GM12873 (cell line): ENCODE measurements at regions not wholly inside any gene's neighbourhood (a gene's known extent, or its start where the extent isn't known, plus 50 kb on each side); places are given as distances from the start of the nearest gene placed in this dataset.

Source experiments
- TF ChIP-seq, protein P1 (sequence below): IDR thresholded peaks from 2 replicates; pipeline ENCODE4 v1.5.1; 2012; ENCODE audit warnings: low read depth, mild to moderate bottlenecking, moderate library complexity, low read length, control low read depth; ENCODE audit not compliant: insufficient read depth; ENCODE audit errors: missing control alignments

DNA sequence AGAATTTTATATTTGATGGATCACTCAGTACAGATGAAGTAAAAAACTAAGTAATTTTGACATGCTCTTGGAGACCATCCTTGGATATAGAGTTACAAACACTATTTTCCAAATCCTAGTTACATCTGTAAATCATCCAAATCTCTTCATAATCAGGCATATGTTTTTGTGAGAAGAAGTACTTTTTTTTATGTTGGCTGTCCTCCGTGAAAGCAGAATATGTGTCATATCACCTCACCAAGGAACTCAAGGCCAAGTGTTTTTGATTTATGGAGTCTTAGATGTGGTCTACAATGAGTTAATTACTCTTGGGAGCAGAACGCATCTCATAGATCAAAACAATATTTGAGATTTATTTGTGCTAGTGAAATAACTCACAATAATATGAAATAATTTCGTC is 416.5 kb upstream of the TGFBR2 start:
- TF ChIP-seq, protein P1, sequence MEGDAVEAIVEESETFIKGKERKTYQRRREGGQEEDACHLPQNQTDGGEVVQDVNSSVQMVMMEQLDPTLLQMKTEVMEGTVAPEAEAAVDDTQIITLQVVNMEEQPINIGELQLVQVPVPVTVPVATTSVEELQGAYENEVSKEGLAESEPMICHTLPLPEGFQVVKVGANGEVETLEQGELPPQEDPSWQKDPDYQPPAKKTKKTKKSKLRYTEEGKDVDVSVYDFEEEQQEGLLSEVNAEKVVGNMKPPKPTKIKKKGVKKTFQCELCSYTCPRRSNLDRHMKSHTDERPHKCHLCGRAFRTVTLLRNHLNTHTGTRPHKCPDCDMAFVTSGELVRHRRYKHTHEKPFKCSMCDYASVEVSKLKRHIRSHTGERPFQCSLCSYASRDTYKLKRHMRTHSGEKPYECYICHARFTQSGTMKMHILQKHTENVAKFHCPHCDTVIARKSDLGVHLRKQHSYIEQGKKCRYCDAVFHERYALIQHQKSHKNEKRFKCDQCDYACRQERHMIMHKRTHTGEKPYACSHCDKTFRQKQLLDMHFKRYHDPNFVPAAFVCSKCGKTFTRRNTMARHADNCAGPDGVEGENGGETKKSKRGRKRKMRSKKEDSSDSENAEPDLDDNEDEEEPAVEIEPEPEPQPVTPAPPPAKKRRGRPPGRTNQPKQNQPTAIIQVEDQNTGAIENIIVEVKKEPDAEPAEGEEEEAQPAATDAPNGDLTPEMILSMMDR, result no peak

DNA sequence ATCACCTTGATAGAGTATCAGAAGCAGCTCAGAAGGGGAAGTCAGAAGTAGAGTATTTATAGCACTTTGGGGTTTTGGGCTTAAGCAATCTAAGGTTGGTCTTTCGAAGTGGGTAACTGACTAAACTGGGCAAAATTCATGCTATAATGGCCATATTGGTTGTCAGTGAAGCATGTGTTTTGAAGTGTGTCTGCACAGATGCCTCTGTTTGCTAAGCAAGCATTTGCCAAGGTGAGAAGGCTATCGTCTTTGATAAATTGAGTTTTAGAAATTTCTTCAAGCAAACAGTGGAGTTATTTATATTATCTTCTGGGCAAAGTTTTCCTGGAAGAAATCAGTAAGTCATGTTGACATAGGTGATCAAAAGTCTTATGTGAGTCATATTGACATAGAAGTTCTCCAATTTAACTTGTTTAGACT is 412.8 kb upstream of the TGFBR2 start:
- TF ChIP-seq, protein P1, result no peak

DNA sequence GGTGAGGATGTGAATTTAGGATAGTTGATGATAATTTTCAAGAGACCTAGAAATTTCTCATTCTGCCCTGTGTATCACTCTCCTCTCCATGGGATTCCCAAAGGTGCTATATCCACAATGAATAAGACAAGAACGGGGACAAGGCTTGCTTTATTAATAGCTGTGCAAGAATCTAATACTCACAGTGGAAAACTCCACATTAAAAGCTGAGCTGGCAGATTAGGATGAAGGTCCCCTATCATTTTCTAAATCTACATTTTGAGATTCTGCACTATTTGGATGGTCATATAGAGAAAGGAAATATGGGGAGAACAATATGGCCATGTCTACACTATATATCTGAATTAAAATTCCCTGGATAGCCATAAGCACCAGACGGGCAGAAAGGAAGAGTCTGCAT is 411.0 kb upstream of the TGFBR2 start:
- TF ChIP-seq, protein P1, result no peak

DNA sequence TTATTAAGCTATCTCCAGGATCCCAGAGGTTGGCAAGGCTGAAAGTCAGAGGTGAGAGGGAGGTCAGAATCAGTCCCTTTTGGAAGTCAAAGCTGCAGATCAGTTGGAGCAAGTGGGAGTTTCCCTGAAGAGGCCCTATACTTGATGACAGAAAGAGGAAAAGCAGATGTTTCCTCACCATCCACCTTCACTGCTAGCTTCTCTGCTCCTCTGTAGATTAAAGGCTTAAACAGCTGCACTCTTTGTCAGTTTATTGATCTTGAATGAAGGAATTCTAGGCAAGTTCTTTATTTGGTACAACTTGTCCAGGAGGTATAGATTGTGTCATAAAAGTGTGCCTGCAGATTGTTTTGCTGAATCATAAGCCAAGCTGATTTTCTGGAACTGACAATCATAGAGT is 408.2 kb upstream of the TGFBR2 start:
- TF ChIP-seq, protein P1, result no peak

DNA sequence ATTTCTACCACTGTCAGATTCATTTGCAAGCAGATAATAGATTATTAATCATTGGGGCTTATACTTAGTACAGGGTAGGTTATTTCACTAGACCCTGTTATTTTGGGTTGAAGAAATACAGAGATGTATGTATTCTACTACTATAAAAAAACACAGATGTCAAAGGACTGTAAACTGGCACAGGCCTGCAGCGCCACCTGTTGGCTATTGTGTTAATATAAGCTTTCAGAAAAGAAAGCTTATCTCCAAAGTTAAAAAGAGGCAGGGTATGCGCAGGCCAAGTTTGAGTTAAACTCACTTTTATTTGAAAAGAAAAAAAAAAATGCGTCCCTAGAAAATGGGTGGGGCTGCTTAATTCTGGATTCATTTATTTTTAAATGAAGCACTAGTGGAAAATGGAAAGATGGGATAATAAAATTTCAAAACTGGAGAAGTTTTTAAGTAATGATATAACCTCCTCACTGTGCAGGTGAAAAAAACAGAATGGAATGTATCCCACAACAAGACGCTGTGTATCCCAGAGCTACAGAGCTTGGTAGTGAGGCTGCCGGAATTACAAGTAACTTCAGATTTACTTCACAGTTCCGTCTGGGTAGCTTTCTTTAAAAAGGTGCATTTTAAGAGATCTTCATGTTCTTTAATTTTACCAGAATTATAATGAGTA is 407.2 kb upstream of the TGFBR2 start:
- TF ChIP-seq, protein P1, result peak; percentile 70

DNA sequence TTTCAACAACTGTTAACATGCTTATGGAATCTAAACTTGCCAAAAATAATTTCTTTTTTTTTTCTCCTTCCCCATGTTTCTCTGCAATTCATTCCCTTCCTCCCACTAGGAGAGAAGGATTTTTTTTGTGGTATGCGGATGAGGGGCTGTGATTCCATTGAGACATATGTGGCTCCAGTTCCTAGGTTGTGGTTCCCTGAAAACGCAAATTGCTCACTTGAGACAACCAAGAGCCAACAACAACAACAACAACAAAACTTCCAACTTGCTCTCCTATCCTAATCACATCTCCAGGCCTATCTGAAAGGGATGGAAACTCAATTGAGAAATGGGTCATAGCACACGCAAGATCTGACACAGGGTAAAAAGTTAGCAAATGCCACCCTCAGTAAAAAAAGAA is 406.5 kb upstream of the TGFBR2 start:
- TF ChIP-seq, protein P1, result no peak

DNA sequence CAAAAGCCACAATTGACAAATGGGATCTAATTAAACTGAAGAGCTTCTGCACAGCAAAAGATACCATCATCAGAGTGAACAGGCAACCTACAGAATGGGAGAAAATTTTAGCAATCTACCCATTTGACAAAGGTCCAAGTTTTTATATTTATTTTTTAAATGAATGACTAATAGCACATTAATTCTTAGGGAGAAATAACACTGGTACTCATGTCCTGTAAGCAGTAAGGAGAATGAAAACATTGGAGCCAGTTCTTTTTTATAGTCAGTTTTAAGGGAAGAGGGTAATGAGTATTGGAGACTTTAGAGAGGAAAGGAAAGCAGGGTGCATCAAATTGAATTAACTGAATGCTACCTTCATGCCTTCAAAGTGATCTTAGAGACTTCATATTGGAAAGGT is 404.7 kb upstream of the TGFBR2 start:
- TF ChIP-seq, protein P1, result no peak

DNA sequence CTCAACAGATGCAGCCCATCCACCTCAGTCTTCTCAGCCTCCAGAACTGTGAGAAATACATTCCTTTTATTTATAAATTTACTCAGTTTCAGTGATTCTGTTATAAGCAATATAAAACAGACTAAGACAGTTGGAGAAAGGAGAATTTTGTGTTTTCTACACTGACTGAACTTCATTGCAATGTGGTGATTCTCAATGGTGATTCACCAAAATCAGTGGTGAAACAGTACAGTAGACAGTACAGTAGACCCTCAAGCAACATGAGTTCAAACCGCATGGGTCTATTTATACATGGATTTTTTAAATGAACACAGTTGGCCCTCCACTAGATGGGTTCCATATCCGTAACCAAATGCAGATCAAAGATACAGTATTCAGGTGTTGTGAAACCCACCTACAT is 403.1 kb upstream of the TGFBR2 start:
- TF ChIP-seq, protein P1, result no peak
